Testis (tissue), 2 donors: ENCODE measurements at regions not wholly inside any gene's neighbourhood (a gene's known extent, or its start where the extent isn't known, plus 50 kb on each side); places are given as distances from the start of the nearest gene placed in this dataset.

Experiments used
- DNase-seq: peaks from one replicate; pipeline ENCODE4 v3.0.0-alpha.2; 2019
- H3K27ac ChIP-seq, 2 donors: fragments of 200-600 bp; sonication (generic); one replicate each; pipeline ENCODE4 v1.5.1; 2019
- H3K27me3 ChIP-seq: fragments of 200-600 bp; sonication (generic); one replicate; pipeline ENCODE4 v1.5.1; 2019
- H3K36me3 ChIP-seq: fragments of 200-600 bp; sonication (generic); one replicate; pipeline ENCODE4 v1.5.1; 2017; ENCODE audit warnings: low read depth; ENCODE audit errors: missing control alignments
- H3K4me1 ChIP-seq: fragments of 200-600 bp; sonication (generic); one replicate; pipeline ENCODE4 v1.5.1; 2019
- H3K4me3 ChIP-seq, 2 donors: fragments of 200-600 bp; sonication (generic); one replicate each; pipeline ENCODE4 v1.5.1; 2017 to 2019
- H3K9me3 ChIP-seq: fragments of 200-600 bp; sonication (generic); one replicate; pipeline ENCODE4 v1.5.1; 2017
- POLR2A ChIP-seq: fragments of 450-650 bp; IDR thresholded peaks from one replicate; pipeline ENCODE4 v1.6.1; 2017; ENCODE audit warnings: antibody characterized with exemption, mild to moderate bottlenecking, moderate library complexity
- WGBS, 2 donors: methylation state at CpG; one replicate each; pipeline ENCODE4 v1.1.5; 2018; 5-methylcytosine and 5-hydroxymethylcytosine counted together
- intact Hi-C: fragments of 100-400 bp; cut with DNase I; formaldehyde crosslinking; loops from one replicate; pipeline ENCODE4 v1.15.1; 2023; ENCODE audit warnings: low total_unique reads
- TF ChIP-seq, protein P1 (sequence below), 3 experiments: fragments of 450-650 bp in 2 of 3; fragments of 200-600 bp in 1 of 3; sonication (generic) in 1 of 3; IDR thresholded peaks; one replicate each; pipeline ENCODE4 v1.5.1; 2016 to 2019; ENCODE audit warnings: antibody characterized with exemption in 3 of 3, mild to moderate bottlenecking in 2 of 3, moderate library complexity in 1 of 3

DNA sequence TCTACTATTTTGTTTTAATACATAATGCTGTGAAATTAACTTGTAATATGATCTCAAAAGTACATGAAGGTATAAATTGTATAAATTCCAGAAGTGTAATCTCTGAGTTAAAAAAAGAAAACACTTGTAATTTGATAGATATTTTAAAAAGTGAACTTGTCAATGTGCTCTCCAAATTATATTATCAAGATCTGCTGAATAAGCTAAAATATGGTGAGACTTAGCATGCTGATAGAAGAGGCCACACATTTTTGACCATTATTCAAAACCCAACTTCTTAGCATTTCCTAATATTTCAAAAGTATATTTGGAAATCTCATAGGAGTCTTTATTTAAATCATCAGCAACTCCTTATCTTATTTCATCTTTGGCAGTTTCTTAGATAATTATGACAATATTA, 657.1 kb upstream of the BOD1L1 start:
- no peak for DNase-seq
- no peak overlapping the region for H3K27ac ChIP-seq
- TF ChIP-seq, protein P1, sequence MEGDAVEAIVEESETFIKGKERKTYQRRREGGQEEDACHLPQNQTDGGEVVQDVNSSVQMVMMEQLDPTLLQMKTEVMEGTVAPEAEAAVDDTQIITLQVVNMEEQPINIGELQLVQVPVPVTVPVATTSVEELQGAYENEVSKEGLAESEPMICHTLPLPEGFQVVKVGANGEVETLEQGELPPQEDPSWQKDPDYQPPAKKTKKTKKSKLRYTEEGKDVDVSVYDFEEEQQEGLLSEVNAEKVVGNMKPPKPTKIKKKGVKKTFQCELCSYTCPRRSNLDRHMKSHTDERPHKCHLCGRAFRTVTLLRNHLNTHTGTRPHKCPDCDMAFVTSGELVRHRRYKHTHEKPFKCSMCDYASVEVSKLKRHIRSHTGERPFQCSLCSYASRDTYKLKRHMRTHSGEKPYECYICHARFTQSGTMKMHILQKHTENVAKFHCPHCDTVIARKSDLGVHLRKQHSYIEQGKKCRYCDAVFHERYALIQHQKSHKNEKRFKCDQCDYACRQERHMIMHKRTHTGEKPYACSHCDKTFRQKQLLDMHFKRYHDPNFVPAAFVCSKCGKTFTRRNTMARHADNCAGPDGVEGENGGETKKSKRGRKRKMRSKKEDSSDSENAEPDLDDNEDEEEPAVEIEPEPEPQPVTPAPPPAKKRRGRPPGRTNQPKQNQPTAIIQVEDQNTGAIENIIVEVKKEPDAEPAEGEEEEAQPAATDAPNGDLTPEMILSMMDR (IDR thresholded peaks at IDR 0.05), result no peak
- TF ChIP-seq POLR2A, result no peak
- no peak overlapping the region for H3K4me3 ChIP-seq
- intact Hi-C loops, result no loop called here
- H3K27me3 ChIP-seq, result no peaks in the 10 kb centered on the region
- H3K4me1 ChIP-seq, result no peaks in the 10 kb centered on the region
- no peaks in the 10 kb centered on the region for H3K36me3 ChIP-seq
- no peaks in the 10 kb centered on the region for H3K9me3 ChIP-seq

DNA sequence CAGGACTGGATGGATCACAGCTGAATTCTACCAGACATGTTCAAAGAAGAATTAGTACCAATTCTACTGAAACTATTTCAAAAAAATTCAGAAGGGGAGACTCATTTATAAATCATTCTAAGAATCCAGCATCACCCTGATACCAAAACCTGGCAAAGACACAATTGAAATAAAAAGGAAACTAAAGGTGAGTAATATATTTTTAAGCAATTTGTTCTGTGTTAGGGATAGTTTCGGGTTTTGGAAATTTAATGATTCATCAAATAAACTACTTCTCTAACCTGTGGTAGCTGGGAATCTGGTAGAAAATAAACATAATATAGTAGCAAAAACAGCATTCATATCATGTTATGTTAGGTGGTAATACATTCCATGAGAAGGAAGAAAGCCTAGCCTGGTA, 662.2 kb upstream of the BOD1L1 start:
- no peaks in the 10 kb centered on the region for H3K9me3 ChIP-seq
- no peak overlapping the region for H3K4me3 ChIP-seq
- no peaks in the 10 kb centered on the region for H3K4me1 ChIP-seq
- intact Hi-C loops, result no loop called here
- no peaks in the 10 kb centered on the region for H3K36me3 ChIP-seq
- TF ChIP-seq POLR2A, result no peak
- TF ChIP-seq, protein P1 (IDR thresholded peaks at IDR 0.05), result no peak
- WGBS, 2 donors, result 82 to 91% methylated on average over 1 of the region's 1 CpG
- H3K27me3 ChIP-seq, result no peaks in the 10 kb centered on the region
- no peak overlapping the region for H3K27ac ChIP-seq
- DNase-seq, result no peak

DNA sequence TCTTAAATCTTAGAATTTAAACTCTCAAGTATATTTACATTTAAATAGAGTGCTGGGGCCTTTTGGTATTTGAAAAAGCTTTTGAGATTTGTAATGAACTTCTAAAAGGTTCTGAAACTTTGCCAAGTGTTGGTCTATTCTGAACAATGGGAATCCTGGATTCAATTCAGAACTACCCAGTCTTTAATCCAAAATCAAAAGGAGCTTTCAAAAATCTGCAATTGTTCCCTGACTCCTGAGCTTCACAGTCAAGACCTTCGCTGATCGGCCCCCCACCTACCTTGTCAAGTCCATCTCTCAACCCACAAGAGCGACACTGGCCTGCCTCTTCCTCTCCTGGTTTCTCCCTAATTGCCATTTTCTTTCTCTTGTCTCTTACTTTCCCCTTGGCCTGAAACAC, 666.1 kb upstream of the BOD1L1 start:
- H3K4me3 ChIP-seq, result no peak overlapping the region
- intact Hi-C loops, result no loop called here
- H3K27me3 ChIP-seq, result no peaks in the 10 kb centered on the region
- H3K27ac ChIP-seq, result no peak overlapping the region
- no peaks in the 10 kb centered on the region for H3K36me3 ChIP-seq
- H3K4me1 ChIP-seq, result no peaks in the 10 kb centered on the region
- no peak for DNase-seq
- H3K9me3 ChIP-seq, result no peaks in the 10 kb centered on the region
- TF ChIP-seq, protein P1 (IDR thresholded peaks at IDR 0.05), result no peak
- TF ChIP-seq POLR2A, result no peak
- 88 to 95% methylated on average over 3 of the region's 3 CpGs for WGBS, 2 donors

DNA sequence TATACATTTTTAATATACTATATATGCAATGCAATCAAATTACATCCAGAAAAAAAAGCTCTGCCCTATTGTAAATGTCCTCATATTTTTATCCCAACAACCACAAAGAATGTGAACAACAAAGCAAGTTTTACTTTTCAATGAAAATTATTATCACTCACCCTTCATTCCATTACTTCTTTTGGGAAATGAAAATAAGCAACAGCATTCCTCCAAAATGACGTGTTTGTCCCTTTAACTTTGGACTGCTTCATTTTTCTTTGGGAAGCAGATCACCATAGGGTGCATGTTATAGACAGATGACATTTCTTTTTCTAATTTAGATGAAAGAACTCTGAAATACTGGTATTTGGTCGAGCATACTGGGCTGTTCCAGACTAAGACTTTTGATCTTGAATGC, 667.1 kb upstream of the BOD1L1 start:
- intact Hi-C loops, result no loop called here
- no peak for DNase-seq
- Histone ChIP-seq H3K27ac (no peak overlapping the region), H3K27me3 (no peaks in the 10 kb centered on the region), H3K36me3 (no peaks in the 10 kb centered on the region), H3K4me1 (no peaks in the 10 kb centered on the region), H3K9me3 (no peaks in the 10 kb centered on the region), H3K4me3 (no peak overlapping the region)
- no peak for TF ChIP-seq POLR2A
- TF ChIP-seq, protein P1 (IDR thresholded peaks at IDR 0.05), result no peak
- WGBS, 2 donors, result 72% methylated on average over 2 of the region's 2 CpGs

DNA sequence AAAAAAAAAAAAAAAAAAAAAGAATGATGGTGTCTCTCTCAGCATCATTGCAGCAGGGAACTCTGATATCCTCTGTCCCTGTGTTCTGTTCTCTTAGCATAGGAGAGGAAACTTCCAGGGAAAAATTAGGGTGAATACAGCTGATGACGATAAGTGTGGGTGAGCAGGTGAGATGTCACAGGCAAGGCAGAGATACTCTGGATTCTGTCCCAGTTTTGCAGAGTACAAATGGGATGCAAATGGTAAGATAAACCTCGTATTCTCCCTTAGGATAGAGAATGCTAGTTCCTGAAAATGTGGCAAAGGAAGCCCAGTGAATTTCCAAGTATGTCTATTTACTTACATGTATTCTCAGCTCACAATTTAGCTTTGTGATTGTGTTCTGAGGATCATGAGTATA, 671.6 kb upstream of the BOD1L1 start:
- no peak for DNase-seq
- Histone ChIP-seq H3K4me3 (no peak overlapping the region), H3K4me1 (no peaks in the 10 kb centered on the region), H3K36me3 (no peaks in the 10 kb centered on the region), H3K9me3 (no peaks in the 10 kb centered on the region), H3K27ac (no peak overlapping the region), H3K27me3 (no peaks in the 10 kb centered on the region)
- intact Hi-C loops, result no loop called here
- TF ChIP-seq, protein P1 (IDR thresholded peaks at IDR 0.05), result no peak
- TF ChIP-seq POLR2A, result no peak
- WGBS, 2 donors, result 62 to 70% methylated on average over 2 of the region's 2 CpGs
